PC-3 (cell line): ENCODE measurements at regions not wholly inside any gene's neighbourhood (a gene's known extent, or its start where the extent isn't known, plus 50 kb on each side); places are given as distances from the start of the nearest gene placed in this dataset.

Source experiments
- ATAC-seq: fragments of 200-7000 bp; cut with Tn5 transposase; 2 replicates; pipeline ENCODE4 v1.9.1; 2020; ENCODE audit warnings: mild to moderate bottlenecking, moderate library complexity
- BruUV-seq: library from RNA; stranded (reverse); fragments of 400-500 nt; replicated peaks from 2 replicates; lab custom pipeline; 2021; lab: Mats Ljungman, UMichigan
- CTCF ChIA-PET: fragments of 300-600 bp; sonication (Branson Sonifier 250); formaldehyde crosslinking; loops from one replicate; lab custom pipeline; 2022; ENCODE audit warnings: antibody characterized with exemption; lab: Charles Lee
- POLR2A ChIA-PET: fragments of 300-600 bp; sonication (Branson Sonifier 250); formaldehyde crosslinking; loops from one replicate; lab custom pipeline; 2022; ENCODE audit warnings: antibody characterized with exemption; ENCODE audit not compliant: unreplicated experiment; lab: Charles Lee
- DNase-seq: peaks from one replicate; pipeline ENCODE4 v3.0.0-alpha.2; 2015
- H2AFZ ChIP-seq: fragments of 300-600 bp; sonication (generic); 2 replicates; pipeline ENCODE4 v1.6.0; 2016; ENCODE audit warnings: antibody characterized with exemption, low read length
- H3F3A ChIP-seq: fragments of 300-600 bp; sonication (generic); one replicate; pipeline ENCODE4 v1.6.0; 2017; ENCODE audit warnings: antibody characterized with exemption, low read length, control low read depth, mild to moderate bottlenecking; ENCODE audit not compliant: unreplicated experiment
- H3K27ac ChIP-seq: fragments of 300-600 bp; sonication (generic); 2 replicates; pipeline ENCODE4 v1.5.1; 2016; ENCODE audit warnings: mild to moderate bottlenecking, low read length
- H3K27me3 ChIP-seq: fragments of 300-600 bp; sonication (generic); 2 replicates; pipeline ENCODE4 v1.6.1; 2016; ENCODE audit warnings: low read length, mixed read lengths
- H3K36me3 ChIP-seq: fragments of 300-600 bp; sonication (generic); 2 replicates; pipeline ENCODE4 v1.6.1; 2016; ENCODE audit warnings: low read depth, mixed run types, low read length, mixed read lengths
- H3K4me1 ChIP-seq: fragments of 300-600 bp; sonication (generic); 2 replicates; pipeline ENCODE4 v1.5.1; 2016; ENCODE audit warnings: low read length; ENCODE audit not compliant: insufficient read depth
- H3K4me2 ChIP-seq: fragments of 300-600 bp; sonication (generic); 2 replicates; pipeline ENCODE4 v1.6.0; 2016; ENCODE audit warnings: low read length
- H3K4me3 ChIP-seq: fragments of 300-600 bp; sonication (generic); 2 replicates; pipeline ENCODE4 v1.5.1; 2016; ENCODE audit warnings: mild to moderate bottlenecking, low read length, mixed read lengths
- H3K79me2 ChIP-seq: fragments of 300-600 bp; sonication (generic); 2 replicates; pipeline ENCODE4 v1.6.1; 2017; ENCODE audit warnings: low read length, mixed read lengths
- H3K9ac ChIP-seq: fragments of 300-600 bp; sonication (generic); 2 replicates; pipeline ENCODE4 v1.6.0; 2016; ENCODE audit warnings: mild to moderate bottlenecking, low read length
- H3K9me2 ChIP-seq: fragments of 300-600 bp; sonication (generic); replicated peaks from 2 replicates; pipeline ENCODE4 v1.6.1; 2016; ENCODE audit warnings: mixed run types, low read length, mixed read lengths
- H3K9me3 ChIP-seq: fragments of 300-600 bp; sonication (generic); 2 replicates; pipeline ENCODE4 v1.6.1; 2016; ENCODE audit warnings: low read length, mixed read lengths
- H4K20me1 ChIP-seq: fragments of 300-600 bp; sonication (generic); 2 replicates; pipeline ENCODE4 v1.6.1; 2016; ENCODE audit warnings: low read length, mixed read lengths
- EZH2 ChIP-seq: fragments of 300-600 bp; sonication (generic); IDR thresholded peaks from one replicate; pipeline ENCODE4 v1.6.1; 2017; ENCODE audit warnings: antibody characterized with exemption, mild to moderate bottlenecking, low read length; ENCODE audit not compliant: unreplicated experiment
- EZH2phosphoT487 ChIP-seq: fragments of 300-600 bp; sonication (generic); IDR thresholded peaks from 2 replicates; pipeline ENCODE4 v1.6.1; 2018; ENCODE audit warnings: mild to moderate bottlenecking, antibody characterized with exemption, low read length, borderline replicate concordance
- intact Hi-C: fragments of 100-400 bp; cut with micrococcal nuclease; formaldehyde crosslinking; loops from 2 replicates; pipeline ENCODE4 v1.9.0; 2023
- TF ChIP-seq, protein P1 (sequence below): fragments of 300-600 bp; sonication (generic); conservative IDR thresholded peaks from 2 replicates; pipeline ENCODE4 v1.5.1; 2017; ENCODE audit warnings: antibody characterized with exemption, low read depth, mild to moderate bottlenecking, low read length

- Histone ChIP-seq H3K27me3 (no peaks in the 10 kb centered on the region), H3K9me2 (no peaks in the 10 kb centered on the region), H3K9ac (no peak overlapping the region), H3K4me2 (no peak overlapping the region), H3K27ac (no peak overlapping the region), H3K4me1 (no peaks in the 10 kb centered on the region), H3K36me3 (no peaks in the 10 kb centered on the region), H3F3A (no peaks in the 10 kb centered on the region), H3K4me3 (no peak overlapping the region), H3K9me3 (no peaks in the 10 kb centered on the region), H4K20me1 (no peaks in the 10 kb centered on the region), H2AFZ (no peak overlapping the region), H3K79me2 (no peaks in the 10 kb centered on the region)
- no peak for TF ChIP-seq EZH2
- TF ChIP-seq EZH2phosphoT487, result no peak
- TF ChIP-seq, protein P1, sequence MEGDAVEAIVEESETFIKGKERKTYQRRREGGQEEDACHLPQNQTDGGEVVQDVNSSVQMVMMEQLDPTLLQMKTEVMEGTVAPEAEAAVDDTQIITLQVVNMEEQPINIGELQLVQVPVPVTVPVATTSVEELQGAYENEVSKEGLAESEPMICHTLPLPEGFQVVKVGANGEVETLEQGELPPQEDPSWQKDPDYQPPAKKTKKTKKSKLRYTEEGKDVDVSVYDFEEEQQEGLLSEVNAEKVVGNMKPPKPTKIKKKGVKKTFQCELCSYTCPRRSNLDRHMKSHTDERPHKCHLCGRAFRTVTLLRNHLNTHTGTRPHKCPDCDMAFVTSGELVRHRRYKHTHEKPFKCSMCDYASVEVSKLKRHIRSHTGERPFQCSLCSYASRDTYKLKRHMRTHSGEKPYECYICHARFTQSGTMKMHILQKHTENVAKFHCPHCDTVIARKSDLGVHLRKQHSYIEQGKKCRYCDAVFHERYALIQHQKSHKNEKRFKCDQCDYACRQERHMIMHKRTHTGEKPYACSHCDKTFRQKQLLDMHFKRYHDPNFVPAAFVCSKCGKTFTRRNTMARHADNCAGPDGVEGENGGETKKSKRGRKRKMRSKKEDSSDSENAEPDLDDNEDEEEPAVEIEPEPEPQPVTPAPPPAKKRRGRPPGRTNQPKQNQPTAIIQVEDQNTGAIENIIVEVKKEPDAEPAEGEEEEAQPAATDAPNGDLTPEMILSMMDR, result no peak
- ATAC-seq (no peak), DNase-seq (no peak)
- intact Hi-C loops, result no loop called here
- ChIA-PET CTCF (no interaction called here), POLR2A (no interaction called here)
- BruUV-seq, result no TSS peak
Observed at GRCh38 chr3:20865803-20866202, 679.8 kb upstream of the SGO1 start.

DNA sequence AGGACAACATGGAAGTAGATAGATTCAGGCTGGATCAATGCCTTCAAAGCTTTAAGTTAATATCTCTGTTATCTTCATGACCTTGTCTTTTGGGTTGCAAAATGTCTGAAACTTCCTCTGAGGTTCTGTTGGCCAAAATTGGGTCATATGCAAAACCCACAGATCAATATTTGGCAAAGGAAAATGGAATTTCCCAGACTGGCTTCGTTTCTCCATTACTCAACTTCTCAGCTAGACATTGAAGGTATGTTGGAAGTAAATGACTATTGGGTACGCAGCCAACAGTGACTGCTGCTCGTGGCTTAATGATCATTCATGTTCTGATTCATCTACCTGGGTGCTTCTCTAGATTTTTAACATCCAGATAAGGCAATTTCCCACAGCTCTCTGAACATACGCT lies 675.4 kb upstream of the SGO1 start:
- no peaks in the 10 kb centered on the region for H4K20me1 ChIP-seq

GRCh38 chr3:20857636-20858035 lies 671.6 kb upstream of the SGO1 start:
- Histone ChIP-seq H4K20me1 (no peaks in the 10 kb centered on the region), H3K4me3 (no peak overlapping the region), H3K4me1 (no peaks in the 10 kb centered on the region), H3K27me3 (no peaks in the 10 kb centered on the region), H2AFZ (no peak overlapping the region), H3K27ac (no peak overlapping the region), H3K9me3 (0 out of 2 replicates have a peak, but pooled peaks cover 7% of the 10 kb centered on the region), H3K9me2 (no peaks in the 10 kb centered on the region), H3K79me2 (no peaks in the 10 kb centered on the region), H3K9ac (no peak overlapping the region), H3K36me3 (no peaks in the 10 kb centered on the region), H3F3A (no peaks in the 10 kb centered on the region), H3K4me2 (no peak overlapping the region)
- ChIA-PET CTCF (no interaction called here), POLR2A (no interaction called here)
- BruUV-seq, result no TSS peak
- TF ChIP-seq, protein P1, result no peak
- TF ChIP-seq EZH2phosphoT487, result no peak
- TF ChIP-seq EZH2, result no peak
- intact Hi-C loops, result no loop called here
- ATAC-seq (no peak; the same call in 1 of the 2 replicates), DNase-seq (peak; percentile 7)

More for the DNA sequence above, 675.4 kb upstream of the SGO1 start:
- no TSS peak for BruUV-seq
- H3K4me1 ChIP-seq, result no peaks in the 10 kb centered on the region
- H3F3A ChIP-seq, result no peaks in the 10 kb centered on the region
- ATAC-seq (no peak), DNase-seq (no peak)
- no peaks in the 10 kb centered on the region for H3K9me2 ChIP-seq
- no peak overlapping the region for H3K27ac ChIP-seq
- no peaks in the 10 kb centered on the region for H3K27me3 ChIP-seq
- no peak overlapping the region for H3K9ac ChIP-seq
- no peaks in the 10 kb centered on the region for H3K36me3 ChIP-seq
- ChIA-PET CTCF (no interaction called here), POLR2A (no interaction called here)
- no peak overlapping the region for H3K4me3 ChIP-seq
- no peak overlapping the region for H3K4me2 ChIP-seq
- no peak overlapping the region for H2AFZ ChIP-seq
- no peaks in the 10 kb centered on the region for H3K79me2 ChIP-seq
- 0 out of 2 replicates have a peak, but pooled peaks cover 5% of the 10 kb centered on the region for H3K9me3 ChIP-seq
- intact Hi-C loops, result no loop called here
- TF ChIP-seq EZH2phosphoT487, result no peak
- no peak for TF ChIP-seq EZH2
- TF ChIP-seq, protein P1, result no peak
